NCI-H2081 (cell line): ENCODE measurements at regions not wholly inside any gene's neighbourhood (a gene's known extent, or its start where the extent isn't known, plus 50 kb on each side); places are given as distances from the start of the nearest gene placed in this dataset.

Experiments used
- DNase-seq, 2 experiments: peaks; one replicate each; lab custom pipeline; 2025; lab: John Stamatoyannopoulos, UW

- no peak for DNase-seq
These were observed 149.8 kb upstream of the AKIRIN2 start for GRCh38 chr6:87851674-87852299.

DNA sequence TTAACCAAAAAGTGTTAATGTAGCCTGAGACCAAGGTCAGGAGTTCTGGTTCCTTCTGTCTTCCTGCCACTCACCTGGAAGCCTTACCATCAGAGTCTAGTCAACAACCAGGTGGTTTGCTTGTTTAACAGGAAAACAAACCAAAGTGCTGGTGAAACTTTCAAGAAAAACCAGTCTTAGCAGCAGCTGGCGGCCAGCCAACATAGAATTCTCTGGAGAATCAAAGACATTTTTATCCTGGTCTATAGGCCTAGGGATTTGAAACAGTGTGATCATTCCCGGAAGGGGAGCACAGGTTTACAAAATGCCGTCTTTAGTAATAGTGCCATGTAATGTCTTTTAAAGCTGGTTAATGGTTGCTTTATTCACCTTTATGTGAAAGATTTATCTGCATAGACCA lies 146.6 kb upstream of the AKIRIN2 start:
- DNase-seq = no peak

DNA sequence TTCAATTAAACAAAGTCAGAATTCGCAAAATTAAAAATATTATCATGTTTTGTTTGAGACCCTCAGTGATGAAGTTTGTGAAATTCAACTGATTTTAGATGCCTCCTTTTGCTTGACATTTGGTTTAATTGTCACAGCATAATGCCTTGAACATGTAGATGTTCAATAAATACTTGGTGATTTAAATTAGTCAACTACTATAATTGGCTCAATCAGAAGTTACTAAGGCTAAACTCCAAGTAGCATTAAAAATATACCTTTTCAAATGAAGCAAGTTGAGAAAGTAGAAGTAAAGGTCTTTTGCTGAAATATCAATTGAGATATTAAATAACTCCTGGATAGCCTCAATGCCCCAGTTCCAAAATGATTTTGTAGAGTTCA lies 145.8 kb upstream of the AKIRIN2 start:
- no peak for DNase-seq

- DNase-seq = no peak
These were observed 145.2 kb upstream of the AKIRIN2 start for GRCh38 chr6:87847135-87847829.

DNA sequence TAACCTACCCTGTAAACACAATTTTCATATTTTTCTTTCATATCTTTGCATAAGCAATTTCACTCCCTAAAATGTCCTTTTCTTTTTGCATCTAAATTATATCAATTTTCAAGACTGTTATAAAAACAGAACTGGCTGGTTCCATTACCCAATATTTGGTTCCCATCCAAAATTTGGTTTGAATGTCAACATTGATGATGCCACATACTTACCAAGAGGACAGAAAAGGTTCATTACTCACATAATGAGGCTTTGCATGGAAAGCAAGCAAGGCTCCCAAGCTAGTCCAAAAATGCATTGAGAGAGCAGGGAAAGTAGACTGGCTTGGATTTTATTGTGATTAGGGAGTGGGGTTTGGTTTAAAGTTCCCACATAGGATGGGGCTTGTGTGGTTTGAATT lies 144.4 kb upstream of the AKIRIN2 start:
- no peak for DNase-seq

GRCh38 chr6:87840324-87840723 lies 138.3 kb upstream of the AKIRIN2 start:
- DNase-seq = no peak

GRCh38 chr6:87837876-87838275 lies 135.8 kb upstream of the AKIRIN2 start:
- DNase-seq = no peak

DNA sequence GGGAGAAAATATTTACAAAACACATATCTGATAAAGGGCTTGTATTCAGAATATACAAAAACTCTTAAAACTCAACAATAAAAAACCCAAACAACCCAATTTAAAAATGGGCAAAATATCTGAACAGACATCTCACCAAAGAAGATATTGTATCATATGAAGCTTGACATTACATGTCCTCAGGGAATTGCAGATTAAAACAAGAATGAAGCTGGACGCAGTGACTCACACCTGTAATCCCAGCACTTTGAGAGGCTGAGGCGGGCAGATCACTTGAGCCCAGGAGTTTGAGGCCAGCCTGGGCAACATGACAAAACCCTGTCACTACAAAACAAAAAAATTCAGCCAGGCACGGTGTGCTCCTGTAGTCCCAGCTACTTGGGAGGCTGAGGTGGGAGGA lies 135.4 kb upstream of the AKIRIN2 start:
- DNase-seq = no peak

GRCh38 chr6:87832025-87832825 lies 130.2 kb upstream of the AKIRIN2 start:
- DNase-seq = peak; percentile 20 to 47

DNA sequence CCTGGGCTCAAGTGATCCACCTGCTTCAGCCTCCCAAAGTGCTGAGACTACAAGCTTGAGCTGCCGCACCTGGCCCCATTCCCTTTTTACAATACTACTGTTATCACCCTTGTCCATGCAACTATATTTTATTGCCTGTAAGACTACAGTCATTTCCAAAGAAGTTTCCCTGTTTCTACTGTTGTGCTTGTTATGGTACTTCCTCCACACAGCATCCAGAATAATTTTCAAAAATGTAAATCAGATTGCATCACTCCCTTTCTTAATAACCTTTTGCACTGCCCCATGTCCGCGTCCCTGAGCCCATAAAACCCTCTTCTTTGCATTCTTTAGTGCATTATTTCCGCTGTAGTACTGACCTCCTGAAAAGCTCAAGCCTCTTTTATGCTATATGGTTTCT lies 128.9 kb upstream of the AKIRIN2 start:
- no peak for DNase-seq

DNA sequence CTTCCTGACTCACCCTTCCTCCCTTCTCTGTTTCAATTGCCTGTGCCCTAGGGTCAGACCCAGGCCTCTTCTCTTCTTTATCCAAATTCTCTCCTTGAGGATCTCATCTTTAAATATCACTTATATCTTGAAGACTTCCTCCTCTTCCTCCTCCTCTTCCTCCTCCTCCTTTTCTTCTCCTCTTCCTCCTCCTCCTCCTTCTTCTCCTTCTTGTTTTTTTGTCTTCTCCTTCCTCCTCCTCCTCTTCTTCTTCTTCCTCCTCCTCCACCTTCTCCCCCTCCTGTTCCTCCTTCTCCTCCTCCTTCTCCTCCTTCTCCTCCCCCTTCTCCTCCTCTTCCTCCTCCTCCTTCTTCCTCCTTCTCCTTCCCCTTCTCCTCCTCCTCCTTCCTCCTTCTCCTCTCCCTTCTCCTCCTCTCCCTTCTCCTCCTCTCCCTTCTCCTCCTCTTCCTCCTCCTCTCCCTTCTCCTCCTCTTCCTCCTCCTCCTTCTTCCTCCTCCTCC lies 127.6 kb upstream of the AKIRIN2 start:
- DNase-seq = no peak

DNA sequence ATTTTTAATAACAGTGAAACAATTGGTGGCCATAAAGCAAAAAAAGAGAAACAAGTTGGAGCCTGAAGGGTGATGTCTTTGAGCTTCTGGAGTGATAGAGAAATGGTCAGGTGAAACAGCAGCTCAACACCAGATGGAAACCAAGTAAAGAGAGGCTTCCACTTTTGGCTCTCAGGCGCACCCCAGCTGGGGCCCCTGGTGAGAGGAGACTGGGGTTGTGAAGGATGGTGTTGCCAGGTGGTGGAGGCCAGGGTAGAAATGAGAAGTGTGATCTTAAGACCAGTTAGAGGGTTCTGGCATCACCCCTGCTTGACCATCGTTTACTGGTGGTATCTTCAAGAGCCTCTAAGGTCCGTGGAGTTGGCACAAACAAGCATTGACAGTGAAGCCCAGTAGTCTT lies 126.0 kb upstream of the AKIRIN2 start:
- no peak for DNase-seq

DNA sequence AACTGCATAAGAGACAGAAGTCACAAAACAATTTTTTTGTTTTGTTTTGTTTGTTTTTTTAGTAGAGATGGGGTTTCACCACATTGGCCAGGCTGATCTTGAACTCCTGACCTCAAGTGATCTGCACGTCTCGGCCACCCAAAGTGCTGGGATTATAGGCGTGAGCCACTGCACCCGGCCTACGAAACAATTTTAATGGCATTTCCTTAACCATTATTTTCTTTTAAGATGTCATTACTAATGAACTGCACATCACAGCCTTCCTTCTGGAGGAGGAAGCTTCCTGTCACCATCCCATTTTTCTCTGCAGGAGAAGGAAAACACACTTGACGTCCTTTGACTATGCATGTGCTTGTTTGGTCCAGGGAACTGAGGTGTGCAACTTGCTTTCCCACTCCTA lies 125.3 kb upstream of the AKIRIN2 start:
- DNase-seq = no peak

GRCh38 chr6:87826424-87826823 lies 124.4 kb upstream of the AKIRIN2 start:
- DNase-seq = no peak

DNA sequence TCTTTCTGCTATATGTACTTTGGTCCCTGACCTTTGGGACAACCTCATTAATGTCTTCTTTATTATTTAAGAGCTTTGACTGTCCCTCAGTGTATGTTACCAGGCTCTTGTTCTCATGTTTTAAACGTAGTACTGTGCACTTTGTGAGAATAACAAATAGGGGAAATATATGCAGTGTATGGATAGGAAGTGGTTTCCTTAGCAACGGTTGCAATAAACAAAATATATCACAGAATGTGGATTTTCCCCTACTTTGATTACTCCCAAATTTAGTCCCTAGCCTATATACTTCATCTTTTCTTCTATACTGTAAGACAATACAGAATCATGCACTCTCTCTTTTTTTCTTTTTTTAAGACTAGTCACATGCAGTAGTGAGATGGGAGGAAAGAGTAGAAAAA lies 123.8 kb upstream of the AKIRIN2 start:
- DNase-seq = no peak

DNA sequence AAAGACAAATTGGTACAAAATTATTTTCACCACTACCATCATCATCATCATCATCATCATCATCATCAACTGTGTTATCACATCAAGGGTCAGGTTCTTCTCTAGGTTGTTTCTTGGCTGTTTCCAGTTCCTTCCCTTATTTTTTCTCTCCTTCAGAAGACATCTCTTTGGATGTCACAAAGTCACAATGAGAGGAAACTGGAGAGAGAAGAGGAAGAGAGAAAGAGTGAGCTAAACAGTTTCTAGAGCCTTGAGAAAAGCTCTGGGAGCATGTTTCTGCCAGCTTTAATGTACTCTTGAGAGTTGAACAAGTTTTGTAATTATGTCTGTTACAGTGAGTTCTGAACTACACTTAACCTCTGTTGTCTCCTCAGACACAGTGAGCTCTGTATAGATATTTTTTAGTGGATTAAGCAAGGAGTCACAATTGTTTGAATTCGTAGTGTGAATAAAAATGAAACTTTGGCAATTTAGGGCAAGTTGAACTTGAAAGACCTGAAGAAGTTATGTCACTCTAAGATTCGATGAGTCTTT lies 123.0 kb upstream of the AKIRIN2 start:
- no peak for DNase-seq

GRCh38 chr6:87822011-87822410 lies 120.0 kb upstream of the AKIRIN2 start:
- DNase-seq = no peak

DNA sequence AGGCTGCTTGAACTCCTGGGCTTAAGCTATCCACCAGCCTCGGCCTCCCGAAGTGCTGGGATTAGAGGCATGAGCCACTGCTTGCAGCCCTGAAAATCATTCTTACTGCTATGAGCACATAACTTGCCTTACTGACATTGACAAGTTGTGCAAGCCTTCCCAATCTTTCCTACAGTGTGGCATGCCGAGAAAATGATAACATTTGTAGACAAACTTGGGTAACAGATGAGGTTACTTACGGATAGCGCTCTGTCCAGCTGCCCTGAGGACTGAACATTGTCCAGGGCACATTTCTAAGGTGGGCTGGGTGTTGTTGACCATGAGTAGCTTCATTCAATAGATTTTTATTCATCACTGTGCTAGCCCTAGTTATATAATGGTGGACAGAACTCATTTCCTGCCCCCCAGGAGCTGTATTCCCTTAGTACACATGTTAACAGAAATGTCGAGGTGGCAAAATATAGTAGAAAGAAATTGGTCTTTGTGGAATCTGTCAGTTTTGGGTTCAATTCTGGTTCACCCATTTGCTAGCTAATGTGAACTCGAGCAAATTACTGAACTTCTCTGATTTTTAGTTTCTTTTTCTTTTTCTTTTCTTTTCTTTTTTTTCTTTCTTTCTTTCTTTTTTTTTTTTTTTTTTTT lies 118.4 kb upstream of the AKIRIN2 start:
- DNase-seq = no peak

GRCh38 chr6:87817183-87817582 lies 115.2 kb upstream of the AKIRIN2 start:
- no peak for DNase-seq

- DNase-seq = no peak
These were observed 113.4 kb upstream of the AKIRIN2 start for GRCh38 chr6:87815449-87815848.

DNA sequence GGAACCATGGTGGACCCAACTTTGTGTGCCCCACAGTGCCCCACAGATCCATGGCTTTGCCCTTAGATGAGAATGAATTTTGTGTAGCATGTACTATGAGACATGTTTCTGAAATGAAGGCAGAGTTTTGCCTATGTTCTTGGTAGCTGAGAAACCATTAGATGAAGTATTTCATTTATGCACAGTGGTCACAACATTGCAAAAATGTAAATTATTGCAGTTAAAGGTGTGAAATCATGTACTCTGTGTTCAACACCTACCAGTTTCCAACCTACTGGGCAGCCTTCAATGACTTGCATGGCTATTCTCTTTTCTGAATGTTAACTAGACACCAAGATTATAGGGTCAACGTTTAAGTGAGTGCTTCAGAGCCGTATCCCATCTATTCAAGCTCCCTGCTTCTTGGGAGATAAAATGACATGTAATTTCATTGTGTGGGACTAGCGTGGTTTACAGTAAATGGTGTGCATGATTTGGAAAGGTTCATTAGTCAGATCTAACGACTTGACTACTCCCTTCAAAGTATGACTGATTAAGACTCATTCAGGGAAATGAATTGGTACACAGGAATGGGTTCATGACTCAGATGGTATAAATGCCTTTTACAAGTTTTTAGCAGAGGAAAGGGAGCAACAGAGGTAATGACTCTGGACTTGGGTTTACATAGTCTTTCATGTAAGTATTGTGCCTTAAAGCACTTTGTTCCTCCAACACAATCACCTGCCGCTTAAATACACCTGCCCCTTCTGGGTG lies 106.1 kb upstream of the AKIRIN2 start:
- peak in 1 of 2 experiments; percentile 60 for DNase-seq

DNA sequence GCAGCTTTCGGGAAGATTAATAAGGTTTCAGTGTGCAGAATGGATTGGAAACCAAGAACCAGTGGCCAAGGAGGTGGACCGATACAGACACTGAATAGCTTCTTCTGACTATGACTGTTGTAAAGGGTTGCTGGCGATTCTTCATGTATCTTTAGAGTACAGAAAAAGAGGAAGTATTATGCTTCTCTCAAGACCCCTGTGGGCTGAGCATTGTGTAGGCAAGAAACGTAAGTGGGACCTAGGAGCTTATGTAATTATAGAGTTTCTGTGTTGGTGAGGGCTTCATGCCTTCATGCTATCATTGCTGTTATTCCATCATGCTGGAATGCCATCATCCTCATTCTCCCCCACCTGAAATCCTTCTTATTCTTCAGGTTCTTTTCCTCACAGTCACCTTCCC lies 105.4 kb upstream of the AKIRIN2 start:
- DNase-seq = no peak
